H1 (cell line): ENCODE measurements at regions not wholly inside any gene's neighbourhood (a gene's known extent, or its start where the extent isn't known, plus 50 kb on each side); places are given as distances from the start of the nearest gene placed in this dataset.

Source experiments
- CTCF ChIA-PET: fragments of 300-600 bp; sonication (Branson Sonifier 250); formaldehyde crosslinking; loops from one replicate; lab custom pipeline; 2021; ENCODE audit not compliant: partially characterized antibody; lab: Charles Lee
- POLR2A ChIA-PET: fragments of 300-600 bp; sonication (Branson Sonifier 250); formaldehyde crosslinking; loops from one replicate; lab custom pipeline; 2021; ENCODE audit warnings: inconsistent platforms; ENCODE audit not compliant: partially characterized antibody; lab: Charles Lee
- DNase-seq, 2 experiments: peaks; one replicate each; pipeline versions ENCODE4 v3.0.0 to v3.0.0-alpha.2; 2010 to 2022; ENCODE audit warnings: low spot score in 2 of 2, low read depth in 1 of 2, mixed read lengths in 1 of 2
- FAIRE-seq: peaks from 2 replicates; lab custom pipeline; 2011; peaks lifted over from hg19 to GRCh38; lab: Jason Lieb, UNC
- H2AFZ ChIP-seq: 2 replicates; pipeline ENCODE4 v1.8.1; 2012; ENCODE audit warnings: low read length, inconsistent platforms
- H2AK5ac ChIP-seq: 2 replicates; pipeline ENCODE4 v1.6.1; 2013; ENCODE audit warnings: low read depth, low read length
- H2BK120ac ChIP-seq: replicated peaks from 2 replicates; pipeline ENCODE3; 2013; ENCODE audit warnings: low read depth, low read length, inconsistent platforms
- H2BK12ac ChIP-seq: 2 replicates; pipeline ENCODE4 v1.6.1; 2013; ENCODE audit warnings: low read depth, low read length
- H2BK15ac ChIP-seq: 2 replicates; pipeline ENCODE4 v1.6.1; 2013; ENCODE audit warnings: low read length
- H2BK20ac ChIP-seq: 2 replicates; pipeline ENCODE4 v1.6.1; 2013; ENCODE audit warnings: low read length
- H2BK5ac ChIP-seq: 2 replicates; pipeline ENCODE4 v1.6.1; 2013; ENCODE audit warnings: low read depth, low read length
- H3K14ac ChIP-seq: 2 replicates; pipeline ENCODE4 v1.6.1; 2013; ENCODE audit warnings: inconsistent platforms; ENCODE audit not compliant: insufficient read length
- H3K18ac ChIP-seq: 2 replicates; pipeline ENCODE4 v1.6.1; 2013; ENCODE audit warnings: low read length; ENCODE audit errors: extremely low read depth
- H3K23ac ChIP-seq: 2 replicates; pipeline ENCODE4 v1.6.1; 2013; ENCODE audit warnings: inconsistent platforms; ENCODE audit not compliant: insufficient read length
- H3K23me2 ChIP-seq: 2 replicates; pipeline ENCODE4 v1.6.1; 2013; ENCODE audit warnings: low read depth, low read length
- H3K27ac ChIP-seq: 2 replicates; pipeline ENCODE4 v1.6.1; 2011; ENCODE audit warnings: low read depth, low read length, inconsistent platforms
- H3K27me3 ChIP-seq, 4 experiments: replicated peaks in 1 of 4; 1 replicate in 1 of 4; 2 replicates in 3 of 4; pipeline versions ENCODE4 v1.6.1 to v1.8.1; 2011 to 2013; ENCODE audit warnings: low read length in 3 of 4, mild to moderate bottlenecking in 3 of 4, inconsistent platforms in 2 of 4, mixed read lengths in 2 of 4, moderate library complexity in 1 of 4; ENCODE audit not compliant: control insufficient read depth in 3 of 4, insufficient read depth in 3 of 4; ENCODE audit errors: extremely low read depth in 1 of 4
- H3K36me3 ChIP-seq, 4 experiments: 2 replicates each; pipeline versions ENCODE4 v1.6.1 to v1.8.1; 2011 to 2013; ENCODE audit warnings: mild to moderate bottlenecking in 4 of 4, low read length in 3 of 4, moderate library complexity in 2 of 4, control low read depth in 1 of 4, inconsistent platforms in 1 of 4; ENCODE audit not compliant: insufficient read depth in 4 of 4, control insufficient read depth in 2 of 4
- H3K4ac ChIP-seq: replicated peaks from 2 replicates; pipeline ENCODE3; 2013; ENCODE audit warnings: low read length, low read depth, mixed read lengths, inconsistent platforms; ENCODE audit not compliant: insufficient read length
- H3K4me1 ChIP-seq, 4 experiments: replicated peaks in 1 of 4; 1 replicate in 1 of 4; 2 replicates in 3 of 4; pipeline versions ENCODE4 v1.6.1 to v1.8.1; 2011 to 2013; ENCODE audit warnings: low read length in 3 of 4, inconsistent platforms in 2 of 4, mixed read lengths in 1 of 4; ENCODE audit not compliant: insufficient read depth in 4 of 4, control insufficient read depth in 3 of 4
- H3K4me2 ChIP-seq, 2 experiments: 2 replicates each; pipeline versions ENCODE4 v1.6.1 to v1.8.1; 2011 to 2013; ENCODE audit warnings: low read depth in 2 of 2, low read length in 2 of 2, control low read depth in 1 of 2, inconsistent platforms in 1 of 2, mild to moderate bottlenecking in 1 of 2; ENCODE audit not compliant: insufficient read depth in 1 of 2
- H3K4me3 ChIP-seq, 4 experiments: fragments of 200-600, 300-600 bp in 1 of 4; sonication (generic), shearing (Covaris generic), sonication (Bioruptor Twin) in 1 of 4; 2 replicates each; pipeline versions ENCODE4 v1.5.1 to v1.8.1; 2011 to 2016; ENCODE audit warnings: low read length in 4 of 4, low read depth in 3 of 4, control low read depth in 2 of 4, inconsistent platforms in 2 of 4, mild to moderate bottlenecking in 2 of 4, mixed read lengths in 1 of 4, moderate library complexity in 1 of 4; ENCODE audit not compliant: insufficient read depth in 2 of 4; ENCODE audit errors: extremely low read depth in 1 of 4
- H3K56ac ChIP-seq: replicated peaks from 2 replicates; pipeline ENCODE3; 2013; ENCODE audit warnings: low read depth, mild to moderate bottlenecking, mixed read lengths, low read length, inconsistent platforms; ENCODE audit not compliant: insufficient read length
- H3K79me1 ChIP-seq: 2 replicates; pipeline ENCODE4 v1.6.1; 2013; ENCODE audit warnings: low read depth, low read length, control low read depth
- H3K79me2 ChIP-seq, 2 experiments: 2 replicates each; pipeline versions ENCODE4 v1.6.1 to v1.8.1; 2012 to 2013; ENCODE audit warnings: low read length in 2 of 2, mild to moderate bottlenecking in 2 of 2, inconsistent platforms in 1 of 2; ENCODE audit not compliant: insufficient read depth in 2 of 2, control insufficient read depth in 1 of 2
- H3K9ac ChIP-seq, 4 experiments: replicated peaks in 1 of 4; 1 replicate in 1 of 4; 2 replicates in 3 of 4; pipeline versions ENCODE4 v1.6.1 to v1.8.1; 2011 to 2013; ENCODE audit warnings: low read depth in 3 of 4, low read length in 3 of 4, control low read depth in 2 of 4, mild to moderate bottlenecking in 2 of 4, moderate library complexity in 2 of 4, inconsistent platforms in 1 of 4; ENCODE audit errors: extremely low read depth in 1 of 4
- H3K9me3 ChIP-seq, 2 experiments: 2 replicates each; pipeline versions ENCODE4 v1.6.1 to v1.8.1; 2012 to 2013; ENCODE audit warnings: mild to moderate bottlenecking in 2 of 2, moderate library complexity in 2 of 2, control low read depth in 1 of 2, inconsistent platforms in 1 of 2, low read depth in 1 of 2, low read length in 1 of 2, mixed read lengths in 1 of 2; ENCODE audit not compliant: insufficient read depth in 2 of 2
- H4K20me1 ChIP-seq, 2 experiments: replicated peaks in 1 of 2; 2 replicates each; pipeline versions ENCODE3 to v1.8.1; 2011 to 2013; ENCODE audit warnings: inconsistent platforms in 2 of 2, low read length in 2 of 2, mild to moderate bottlenecking in 1 of 2; ENCODE audit not compliant: insufficient read depth in 2 of 2, control insufficient read depth in 1 of 2
- H4K5ac ChIP-seq: 2 replicates; pipeline ENCODE4 v1.6.1; 2013; ENCODE audit warnings: low read length, low read depth, mixed read lengths, inconsistent platforms; ENCODE audit not compliant: insufficient read length
- H4K8ac ChIP-seq: 2 replicates; pipeline ENCODE4 v1.8.0; 2013; ENCODE audit warnings: mild to moderate bottlenecking, moderate library complexity, low read length, inconsistent platforms; ENCODE audit not compliant: insufficient read depth; ENCODE audit errors: extremely low read depth
- H4K91ac ChIP-seq: replicated peaks from 2 replicates; pipeline ENCODE3; 2013; ENCODE audit warnings: low read length, mixed read lengths, inconsistent platforms; ENCODE audit not compliant: insufficient read length
- MAFK ChIP-seq: IDR thresholded peaks from 2 replicates; pipeline ENCODE4 v1.6.1; 2012; ENCODE audit warnings: low read depth, mild to moderate bottlenecking, improper control_type of control experiment, low read length
- WGBS, 2 experiments: shearing (Covaris generic) in 1 of 2; methylation state at CpG; one replicate each; pipeline versions ENCODE4 v1.1.6 to v1.1.7; 2013 to 2015; ENCODE audit warnings: low lambda C conversion rate in 2 of 2, mixed read lengths in 2 of 2, inconsistent platforms in 1 of 2, low coverage in 1 of 2, missing lambda C conversion rate in 1 of 2; ENCODE audit not compliant: insufficient replicate concordance in 2 of 2, insufficient coverage in 1 of 2, insufficient read length in 1 of 2; ENCODE audit errors: extremely low coverage in 1 of 2, missing lambda C conversion rate in 1 of 2; 5-methylcytosine and 5-hydroxymethylcytosine counted together

- Histone ChIP-seq H3K23me2 (no peaks in the 10 kb centered on the region), H4K91ac (no peak overlapping the region), H3K79me2 (no peaks in the 10 kb centered on the region), H3K4me3 (no peak overlapping the region), H4K8ac (no peak overlapping the region), H2AFZ (no peak overlapping the region), H2BK15ac (no peak overlapping the region), H3K79me1 (no peaks in the 10 kb centered on the region), H3K18ac (no peak overlapping the region), H2BK120ac (no peak overlapping the region), H3K27me3 (no peaks in the 10 kb centered on the region), H2BK20ac (no peak overlapping the region), H3K4me2 (no peak overlapping the region), H3K4me1 (no peaks in the 10 kb centered on the region), H3K9me3 (no peaks in the 10 kb centered on the region), H2AK5ac (no peak overlapping the region), H4K20me1 (no peaks in the 10 kb centered on the region), H3K14ac (no peak overlapping the region), H3K56ac (no peak overlapping the region), H3K23ac (no peak overlapping the region), H4K5ac (no peak overlapping the region), H3K9ac (no peak overlapping the region), H3K36me3 (no peaks in the 10 kb centered on the region), H3K4ac (no peak overlapping the region), H3K27ac (no peak overlapping the region), H2BK12ac (no peak overlapping the region), H2BK5ac (no peak overlapping the region)
- ChIA-PET CTCF (interaction anchor here (1.3 kb wide), 1 partner anchor 24 kb away, joined by 5 read pairs; no protein-coding TSS in a partner anchor), POLR2A (no interaction called here)
- no peak for DNase-seq
- no peak for FAIRE-seq
- WGBS, 2 experiments: 86% methylated on average over 6 of the region's 6 CpGs; no CpG with 5 or more reads in 1 of the 2 experiments
- TF ChIP-seq MAFK: no peak
Observed at GRCh38 chr18:11495441-11495840, 114.0 kb upstream of the SLC35G4 start.
